CD4-positive, alpha-beta T cell treated with Interleukin-2 at 100 ng/mL for 4 hours (primary cell): ENCODE measurements at regions not wholly inside any gene's neighbourhood (a gene's known extent, or its start where the extent isn't known, plus 50 kb on each side); places are given as distances from the start of the nearest gene placed in this dataset.
"Not testable (repeated sequence)": the region's sequence is repeated elsewhere in the genome, so short reads cannot be mapped to it uniquely, and the experiment has no call there.

ENCODE experiments used
- DNase-seq: peaks from one replicate; pipeline ENCODE4 v3.0.0-alpha.2; 2020; ENCODE audit warnings: low spot score

- DNase-seq, result no peak
These were observed 327.0 kb downstream of the NR4A2 start for GRCh38 chr2:156005531-156005930.

DNA sequence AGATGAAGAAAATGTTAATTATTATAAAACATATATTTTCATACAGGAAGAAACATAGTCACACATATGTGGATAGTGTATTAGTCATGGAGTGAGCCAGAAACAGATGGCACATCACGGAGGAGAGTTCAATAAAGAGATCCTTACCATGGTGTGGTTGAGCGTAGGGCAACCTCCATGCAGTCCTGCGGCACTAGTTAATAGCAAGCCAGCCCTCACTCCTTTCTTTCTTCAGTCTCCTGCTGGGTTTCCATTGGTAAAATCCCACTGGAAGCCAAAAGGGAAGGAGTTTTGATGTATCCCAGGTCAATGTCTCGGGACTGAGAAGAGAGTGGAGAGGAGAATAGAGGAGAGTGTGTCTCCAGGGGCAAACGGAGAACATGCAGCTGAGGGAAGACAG is 328.1 kb downstream of the NR4A2 start:
- no peak for DNase-seq

DNA sequence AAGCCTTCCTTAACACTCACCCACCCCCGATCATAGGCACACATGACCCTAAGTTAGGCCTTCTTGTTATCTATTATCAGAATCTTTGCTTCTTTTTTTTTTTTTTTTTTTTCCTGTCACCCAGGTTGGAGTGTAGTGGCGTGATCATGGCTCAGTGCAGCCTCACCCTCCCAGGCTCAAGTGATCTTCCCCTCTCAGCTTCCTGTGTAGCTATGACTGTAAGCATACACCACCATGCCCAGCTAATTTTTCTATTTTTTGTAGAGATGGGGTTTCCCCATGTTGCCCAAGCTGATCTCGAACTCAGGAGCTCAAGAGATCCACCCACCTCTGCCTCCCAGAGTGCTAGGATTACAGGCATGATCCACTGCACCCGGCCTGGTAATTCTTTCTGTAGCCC is 328.7 kb downstream of the NR4A2 start:
- no peak for DNase-seq

- no peak for DNase-seq
These were observed 330.7 kb downstream of the NR4A2 start for GRCh38 chr2:156001851-156002250.

DNA sequence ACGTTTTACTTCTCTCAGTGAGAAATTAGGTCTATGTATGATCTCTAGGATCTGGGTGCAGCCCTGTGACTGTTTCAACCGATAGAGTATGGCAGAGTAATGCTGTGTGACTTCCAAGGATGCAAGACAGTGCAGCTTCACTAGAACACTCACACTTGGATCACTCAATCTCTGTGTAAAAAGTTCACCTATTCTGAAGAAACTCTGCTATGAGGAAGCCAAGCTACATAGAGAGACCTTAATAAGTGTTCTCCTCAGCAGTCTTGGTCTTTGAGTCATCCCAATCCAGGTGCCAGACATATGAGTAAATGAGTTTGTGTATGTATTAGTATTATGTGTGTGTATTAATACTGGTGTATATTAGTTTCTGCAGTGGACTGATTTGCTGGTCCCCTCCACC is 335.0 kb downstream of the NR4A2 start:
- no peak for DNase-seq

DNA sequence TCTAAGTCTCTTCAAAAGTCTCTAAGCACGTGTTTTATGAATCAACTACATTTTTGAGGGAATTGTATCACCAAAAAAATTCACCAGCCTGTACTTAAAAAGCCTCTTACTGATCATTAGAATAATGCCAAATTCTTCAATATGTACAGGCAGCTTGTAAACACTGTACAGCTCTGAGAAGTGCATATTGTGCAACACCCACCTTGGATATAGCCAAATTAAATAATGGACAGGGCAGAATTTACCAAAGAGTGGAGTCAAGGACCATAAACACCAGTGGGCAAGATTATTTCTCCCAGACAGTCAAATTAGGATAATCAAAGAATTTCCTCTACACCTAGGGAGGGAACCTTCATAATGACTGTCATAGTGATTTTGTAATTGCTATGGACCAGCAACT is 338.2 kb downstream of the NR4A2 start:
- no peak for DNase-seq

GRCh38 chr2:155983845-155984244 is 348.7 kb downstream of the NR4A2 start:
- DNase-seq, result no peak

GRCh38 chr2:155982135-155982534 is 350.4 kb downstream of the NR4A2 start:
- no peak for DNase-seq

- no peak for DNase-seq
These were observed 351.5 kb downstream of the NR4A2 start for GRCh38 chr2:155980941-155981560.

DNA sequence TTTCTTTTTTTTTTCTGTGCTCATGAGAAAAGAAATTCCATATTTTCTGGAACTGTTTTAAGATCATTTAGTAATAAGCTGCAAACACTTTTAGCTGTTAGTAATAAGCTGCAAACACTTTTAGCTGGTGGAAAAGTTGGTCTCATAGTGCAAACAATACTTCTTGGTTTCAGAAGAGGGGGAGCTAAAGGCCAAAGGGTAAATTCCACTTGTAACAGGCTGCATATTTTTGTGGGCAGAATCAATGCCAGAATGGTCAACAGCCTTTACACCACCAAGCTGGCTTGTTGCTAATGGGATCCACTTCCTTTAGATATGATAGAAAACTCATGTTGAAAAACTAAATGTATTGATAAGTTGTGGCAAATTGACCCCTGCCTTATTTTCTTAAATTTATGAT is 356.8 kb downstream of the NR4A2 start:
- no peak for DNase-seq

DNA sequence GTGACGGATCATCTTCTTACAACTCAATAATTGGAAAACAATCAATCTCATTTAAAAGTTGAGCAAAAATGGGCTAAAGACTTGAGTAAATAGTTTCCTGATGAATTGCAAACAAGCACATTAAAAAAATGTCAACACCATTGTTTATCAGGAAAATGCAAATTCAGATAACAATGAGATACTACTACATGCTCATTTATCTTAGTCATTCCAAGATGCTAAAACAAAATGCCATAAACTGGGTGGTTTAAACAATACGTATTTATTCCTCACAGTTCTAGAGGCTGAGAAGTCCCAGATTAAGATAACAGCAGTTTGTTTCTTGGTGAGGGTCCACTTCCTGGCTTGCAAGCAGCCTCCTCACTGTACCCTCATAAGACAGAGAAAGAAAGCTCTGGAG is 359.6 kb downstream of the NR4A2 start:
- DNase-seq, result no peak

DNA sequence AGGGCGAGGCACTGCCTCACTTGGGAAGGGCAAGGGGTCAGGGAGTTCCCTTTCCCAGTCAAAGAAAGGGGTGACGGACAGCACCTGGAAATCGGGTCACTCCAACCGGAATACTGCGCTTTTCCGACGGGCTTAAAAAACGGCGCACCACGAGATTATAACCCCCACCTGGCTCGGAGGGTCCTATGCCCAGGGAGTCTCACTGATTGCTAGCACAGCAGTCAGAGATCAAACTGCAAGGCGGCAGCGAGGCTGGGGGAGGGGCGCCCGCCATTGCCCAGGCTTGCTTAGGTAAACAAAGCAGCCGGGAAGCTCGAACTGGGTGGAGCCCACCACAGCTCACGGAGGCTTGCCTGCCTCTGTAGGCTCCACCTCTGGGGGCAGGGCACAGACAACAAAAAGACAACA is 366.5 kb downstream of the NR4A2 start:
- DNase-seq, result not testable (repeated sequence)

GRCh38 chr2:155965415-155966063 is 367.0 kb downstream of the NR4A2 start:
- DNase-seq, result no peak

DNA sequence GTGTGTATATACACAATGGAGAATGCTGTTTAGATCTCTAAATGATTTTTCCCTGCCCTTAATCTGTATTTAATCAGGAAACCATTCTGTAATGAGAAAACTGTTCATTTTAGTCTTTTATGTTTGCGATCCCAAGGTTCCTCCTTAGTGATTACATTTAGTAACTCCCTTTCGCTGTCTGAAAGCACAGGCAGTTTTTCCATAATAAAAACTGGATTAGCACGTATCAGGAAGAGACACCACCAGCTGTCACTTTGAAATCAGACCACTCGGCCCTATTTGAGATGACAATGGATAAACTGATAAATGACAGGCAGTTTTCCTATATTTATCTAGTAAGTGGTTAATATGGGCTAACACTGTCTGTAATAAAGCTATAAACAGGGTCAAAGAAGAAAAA is 370.9 kb downstream of the NR4A2 start:
- no peak for DNase-seq

- DNase-seq, result no peak
These were observed 373.7 kb downstream of the NR4A2 start for GRCh38 chr2:155958834-155959233.

GRCh38 chr2:155947069-155947468 is 385.5 kb downstream of the NR4A2 start:
- no peak for DNase-seq

GRCh38 chr2:155944218-155944617 is 388.3 kb downstream of the NR4A2 start:
- DNase-seq, result no peak

GRCh38 chr2:155930312-155930711 is 402.2 kb downstream of the NR4A2 start:
- DNase-seq, result no peak

DNA sequence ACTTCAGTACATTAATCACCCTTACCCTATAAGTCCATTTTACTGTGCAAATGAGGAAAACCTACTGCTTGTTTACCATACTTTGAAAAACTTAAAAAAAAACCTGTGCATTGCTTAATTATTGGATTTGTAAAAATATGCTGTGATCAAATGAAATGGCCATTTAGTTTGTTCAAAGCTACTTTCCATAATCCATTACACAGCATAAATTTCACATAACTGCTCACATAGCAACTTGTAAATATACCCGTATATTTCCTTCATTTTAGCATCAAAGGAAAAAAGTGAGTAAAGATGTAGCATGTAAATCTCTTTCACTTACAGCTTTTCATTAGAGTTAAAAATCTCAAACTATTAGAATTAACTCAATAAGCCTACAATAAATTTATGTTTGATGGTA is 415.1 kb downstream of the NR4A2 start:
- no peak for DNase-seq

- DNase-seq, result no peak
These were observed 419.2 kb downstream of the NR4A2 start for GRCh38 chr2:155913356-155913755.

GRCh38 chr2:155908567-155908966 is 424.0 kb downstream of the NR4A2 start:
- no peak for DNase-seq

DNA sequence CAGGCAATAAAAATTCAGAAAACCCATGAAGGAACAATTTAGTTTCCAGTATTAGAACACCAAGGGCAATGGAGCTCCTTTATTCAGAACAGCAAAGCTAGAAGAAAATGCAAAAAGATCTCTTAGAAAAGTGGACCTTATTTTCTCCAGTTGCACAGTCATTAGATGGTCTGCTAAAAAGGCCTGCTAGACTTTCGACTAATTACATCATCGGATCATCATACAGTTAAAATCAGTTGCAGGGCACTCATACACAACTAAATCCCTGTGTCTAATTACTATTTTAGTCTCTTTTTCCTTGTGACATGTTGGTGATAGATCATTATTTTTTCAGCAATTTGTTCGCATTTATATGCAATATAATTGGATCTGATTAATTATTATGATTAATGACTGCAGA is 425.3 kb downstream of the NR4A2 start:
- no peak for DNase-seq

DNA sequence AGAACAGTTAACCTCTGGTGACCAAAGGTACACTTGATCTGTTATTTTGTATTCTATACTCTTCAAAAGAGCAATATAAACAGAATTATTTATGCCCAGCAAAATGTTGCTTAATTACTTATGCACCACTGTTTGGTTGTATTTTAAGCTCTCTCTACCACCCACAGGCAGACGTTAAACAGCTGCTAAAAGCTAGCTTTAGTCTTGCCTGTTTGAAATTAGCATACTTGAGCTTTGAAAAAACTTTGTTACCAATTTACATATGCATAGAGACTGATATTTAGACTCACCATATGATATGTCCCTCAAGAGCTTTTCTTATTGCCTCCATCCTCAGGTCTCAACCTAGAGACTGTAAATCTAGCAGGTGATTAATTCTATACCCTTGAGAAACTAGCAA is 426.9 kb downstream of the NR4A2 start:
- DNase-seq, result no peak

GRCh38 chr2:155904720-155905119 is 427.8 kb downstream of the NR4A2 start:
- no peak for DNase-seq
